Panc1 (cell line): ENCODE measurements at regions not wholly inside any gene's neighbourhood (a gene's known extent, or its start where the extent isn't known, plus 50 kb on each side); places are given as distances from the start of the nearest gene placed in this dataset.

Experiments used
- ATAC-seq: fragments of 200-7000 bp; cut with Tn5 transposase; 2 replicates; pipeline ENCODE4 v1.9.1; 2020; ENCODE audit warnings: mild to moderate bottlenecking, moderate library complexity
- BruUV-seq: library from RNA; stranded (reverse); fragments of 400-500 nt; replicated peaks from 2 replicates; lab custom pipeline; 2021; lab: Mats Ljungman, UMichigan
- CTCF ChIA-PET: fragments of 300-600 bp; sonication (Branson Sonifier 250); formaldehyde crosslinking; loops from one replicate; lab custom pipeline; 2022; ENCODE audit warnings: antibody characterized with exemption; lab: Charles Lee
- POLR2A ChIA-PET: fragments of 300-600 bp; sonication (Branson Sonifier 250); formaldehyde crosslinking; loops from one replicate; lab custom pipeline; 2022; ENCODE audit warnings: antibody characterized with exemption; lab: Charles Lee
- DNase-seq: peaks from one replicate; pipeline ENCODE4 v3.0.0-alpha.2; 2010; ENCODE audit warnings: low read depth, low spot score
- H3K27ac ChIP-seq: 2 replicates; pipeline ENCODE4 v1.5.1; 2011; ENCODE audit warnings: mild to moderate bottlenecking, low read length, inconsistent platforms
- H3K27me3 ChIP-seq: fragments of 200-500 bp; sonication (Bioruptor generic); 2 replicates; pipeline ENCODE4 v1.6.0; 2014; ENCODE audit warnings: low read length, inconsistent platforms; ENCODE audit not compliant: control insufficient read depth, insufficient read depth
- H3K36me3 ChIP-seq: fragments of 200-500 bp; sonication (Bioruptor generic); 2 replicates; pipeline ENCODE4 v1.5.1; 2014; ENCODE audit warnings: inconsistent platforms, mild to moderate bottlenecking, low read length, moderate library complexity; ENCODE audit not compliant: control insufficient read depth, insufficient read depth
- H3K4me1 ChIP-seq: 2 replicates; pipeline ENCODE4 v1.5.1; 2011; ENCODE audit warnings: inconsistent platforms, mild to moderate bottlenecking, low read length, moderate library complexity; ENCODE audit not compliant: control insufficient read depth, insufficient read depth
- H3K4me3 ChIP-seq, 2 experiments: 2 replicates each; pipeline ENCODE4 v1.5.1; 2011 to 2012; ENCODE audit warnings: low read depth in 2 of 2, low read length in 2 of 2, mild to moderate bottlenecking in 2 of 2, inconsistent platforms in 1 of 2, moderate library complexity in 1 of 2
- H3K9me3 ChIP-seq: fragments of 200-500 bp; sonication (Bioruptor generic); 2 replicates; pipeline ENCODE4 v1.5.1; 2014; ENCODE audit warnings: low read depth, mild to moderate bottlenecking, inconsistent platforms, low read length, moderate library complexity; ENCODE audit not compliant: control insufficient read depth, insufficient read depth
- POLR2AphosphoS5 ChIP-seq: IDR thresholded peaks from 2 replicates; pipeline ENCODE4 v1.6.1; 2012; ENCODE audit warnings: mild to moderate bottlenecking, low read depth, low read length, moderate library complexity
- SIN3A ChIP-seq: IDR thresholded peaks from 2 replicates; pipeline ENCODE4 v1.6.1; 2012; ENCODE audit warnings: low read depth, mild to moderate bottlenecking, low read length, moderate library complexity, borderline replicate concordance; ENCODE audit not compliant: insufficient read depth
- TCF7L2 ChIP-seq: IDR thresholded peaks from 2 replicates; pipeline ENCODE4 v1.6.1; 2011; ENCODE audit warnings: mild to moderate bottlenecking, low read depth, low read length, inconsistent platforms
- in situ Hi-C: cut with HindIII; loops from 2 replicates; pipeline ENCODE4 v1.10.0; 2016; ENCODE audit warnings: low sequenced_read_pairs, low pct_unique_long_range_greater_than_20kb
- intact Hi-C: fragments of 100-400 bp; cut with micrococcal nuclease; formaldehyde crosslinking; loops from one replicate; pipeline ENCODE4 v1.10.0; 2022; ENCODE audit not compliant: unreplicated experiment
- TF ChIP-seq, protein P1 (sequence below), 2 experiments: IDR thresholded peaks; 2 replicates each; pipeline ENCODE4 v1.6.1; 2011 to 2012; ENCODE audit warnings: low read depth in 2 of 2, control low read depth in 1 of 2, low read length in 1 of 2, mild to moderate bottlenecking in 1 of 2, moderate library complexity in 1 of 2; ENCODE audit not compliant: insufficient read depth in 1 of 2
- TF ChIP-seq, protein P2 (sequence below): fragments of 450-650 bp; IDR thresholded peaks from 2 replicates; pipeline ENCODE4 v1.5.1; 2017; ENCODE audit warnings: mild to moderate bottlenecking

DNA sequence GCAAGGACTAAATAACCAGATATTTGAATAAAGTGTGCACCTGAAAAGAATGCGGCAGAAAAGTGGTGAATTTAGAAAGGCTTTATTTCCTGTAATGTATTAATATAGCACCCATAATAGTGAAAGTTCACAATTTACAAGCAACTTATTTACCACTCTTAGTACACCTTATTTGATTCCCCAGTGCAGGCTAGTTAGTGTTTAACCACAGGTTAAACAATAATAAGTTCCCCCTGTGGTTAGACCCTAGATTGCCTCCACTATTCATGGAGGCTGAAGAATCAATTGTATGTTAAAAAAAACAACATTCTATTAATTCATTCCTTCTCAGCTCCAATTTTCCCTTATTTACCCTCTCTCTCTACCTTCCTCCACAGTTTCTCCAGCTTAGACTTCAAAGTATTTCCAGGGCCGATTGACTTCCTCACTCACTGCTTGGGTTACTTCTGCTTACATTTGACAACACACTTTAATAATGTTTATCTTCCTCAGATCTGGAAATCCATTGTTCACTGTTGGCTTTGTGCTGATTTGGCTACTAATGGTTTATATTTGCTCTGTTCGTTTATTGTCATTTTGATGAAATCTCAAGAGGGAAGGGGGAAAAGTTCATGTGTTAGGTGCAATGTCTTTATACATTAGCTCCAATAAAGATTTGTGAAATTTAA is 796.3 kb downstream of the BRINP3 start:
- no peaks in the 10 kb centered on the region for H3K4me1 ChIP-seq
- no peaks in the 10 kb centered on the region for H3K27me3 ChIP-seq
- ChIA-PET POLR2A (interaction anchor here (0.5 kb wide), 1 partner anchor 17 kb away, joined by 3 read pairs; no protein-coding TSS in a partner anchor), CTCF (no interaction called here)
- ATAC-seq = no peak
- no peaks in the 10 kb centered on the region for H3K36me3 ChIP-seq
- no peak overlapping the region for H3K4me3 ChIP-seq
- BruUV-seq = no TSS peak
- DNase-seq = no peak
- TF ChIP-seq SIN3A = no peak
- TF ChIP-seq, protein P1, sequence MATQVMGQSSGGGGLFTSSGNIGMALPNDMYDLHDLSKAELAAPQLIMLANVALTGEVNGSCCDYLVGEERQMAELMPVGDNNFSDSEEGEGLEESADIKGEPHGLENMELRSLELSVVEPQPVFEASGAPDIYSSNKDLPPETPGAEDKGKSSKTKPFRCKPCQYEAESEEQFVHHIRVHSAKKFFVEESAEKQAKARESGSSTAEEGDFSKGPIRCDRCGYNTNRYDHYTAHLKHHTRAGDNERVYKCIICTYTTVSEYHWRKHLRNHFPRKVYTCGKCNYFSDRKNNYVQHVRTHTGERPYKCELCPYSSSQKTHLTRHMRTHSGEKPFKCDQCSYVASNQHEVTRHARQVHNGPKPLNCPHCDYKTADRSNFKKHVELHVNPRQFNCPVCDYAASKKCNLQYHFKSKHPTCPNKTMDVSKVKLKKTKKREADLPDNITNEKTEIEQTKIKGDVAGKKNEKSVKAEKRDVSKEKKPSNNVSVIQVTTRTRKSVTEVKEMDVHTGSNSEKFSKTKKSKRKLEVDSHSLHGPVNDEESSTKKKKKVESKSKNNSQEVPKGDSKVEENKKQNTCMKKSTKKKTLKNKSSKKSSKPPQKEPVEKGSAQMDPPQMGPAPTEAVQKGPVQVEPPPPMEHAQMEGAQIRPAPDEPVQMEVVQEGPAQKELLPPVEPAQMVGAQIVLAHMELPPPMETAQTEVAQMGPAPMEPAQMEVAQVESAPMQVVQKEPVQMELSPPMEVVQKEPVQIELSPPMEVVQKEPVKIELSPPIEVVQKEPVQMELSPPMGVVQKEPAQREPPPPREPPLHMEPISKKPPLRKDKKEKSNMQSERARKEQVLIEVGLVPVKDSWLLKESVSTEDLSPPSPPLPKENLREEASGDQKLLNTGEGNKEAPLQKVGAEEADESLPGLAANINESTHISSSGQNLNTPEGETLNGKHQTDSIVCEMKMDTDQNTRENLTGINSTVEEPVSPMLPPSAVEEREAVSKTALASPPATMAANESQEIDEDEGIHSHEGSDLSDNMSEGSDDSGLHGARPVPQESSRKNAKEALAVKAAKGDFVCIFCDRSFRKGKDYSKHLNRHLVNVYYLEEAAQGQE (IDR thresholded peaks at IDR 0.05; ENCODE audit: insufficient read depth in 1 of 2, low read depth in 2 of 2, low read length in 1 of 2) = no peak
- TF ChIP-seq TCF7L2 = no peak
- no peak for TF ChIP-seq POLR2AphosphoS5
- TF ChIP-seq, protein P2, sequence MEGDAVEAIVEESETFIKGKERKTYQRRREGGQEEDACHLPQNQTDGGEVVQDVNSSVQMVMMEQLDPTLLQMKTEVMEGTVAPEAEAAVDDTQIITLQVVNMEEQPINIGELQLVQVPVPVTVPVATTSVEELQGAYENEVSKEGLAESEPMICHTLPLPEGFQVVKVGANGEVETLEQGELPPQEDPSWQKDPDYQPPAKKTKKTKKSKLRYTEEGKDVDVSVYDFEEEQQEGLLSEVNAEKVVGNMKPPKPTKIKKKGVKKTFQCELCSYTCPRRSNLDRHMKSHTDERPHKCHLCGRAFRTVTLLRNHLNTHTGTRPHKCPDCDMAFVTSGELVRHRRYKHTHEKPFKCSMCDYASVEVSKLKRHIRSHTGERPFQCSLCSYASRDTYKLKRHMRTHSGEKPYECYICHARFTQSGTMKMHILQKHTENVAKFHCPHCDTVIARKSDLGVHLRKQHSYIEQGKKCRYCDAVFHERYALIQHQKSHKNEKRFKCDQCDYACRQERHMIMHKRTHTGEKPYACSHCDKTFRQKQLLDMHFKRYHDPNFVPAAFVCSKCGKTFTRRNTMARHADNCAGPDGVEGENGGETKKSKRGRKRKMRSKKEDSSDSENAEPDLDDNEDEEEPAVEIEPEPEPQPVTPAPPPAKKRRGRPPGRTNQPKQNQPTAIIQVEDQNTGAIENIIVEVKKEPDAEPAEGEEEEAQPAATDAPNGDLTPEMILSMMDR = no peak
- intact Hi-C loops (no loop called here), in situ Hi-C loops (no loop called here)
- no peak overlapping the region for H3K27ac ChIP-seq
- H3K9me3 ChIP-seq = no peaks in the 10 kb centered on the region

DNA sequence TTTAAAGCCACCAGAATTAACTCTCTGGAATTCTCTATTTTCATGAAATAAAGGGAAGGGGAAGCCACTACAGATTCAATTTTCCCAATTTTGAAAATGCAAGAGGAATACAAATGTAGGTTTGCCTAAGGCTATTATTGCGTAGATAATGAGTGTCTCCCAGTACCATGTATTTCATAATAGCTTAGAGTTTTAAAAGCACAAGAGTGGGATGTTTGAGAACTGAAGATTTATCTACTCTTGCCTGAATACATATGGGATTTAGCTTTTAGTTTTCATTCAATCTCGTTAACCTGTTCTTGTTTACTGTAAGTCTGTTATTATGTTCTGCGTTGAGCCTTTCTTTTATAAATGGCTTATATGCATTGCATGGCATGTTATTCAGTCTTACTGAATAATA is 795.1 kb downstream of the BRINP3 start:
- no peak for TF ChIP-seq POLR2AphosphoS5
- no TSS peak for BruUV-seq
- no peaks in the 10 kb centered on the region for H3K4me1 ChIP-seq
- intact Hi-C loops (no loop called here), in situ Hi-C loops (no loop called here)
- ATAC-seq = no peak
- no peak overlapping the region for H3K27ac ChIP-seq
- no peaks in the 10 kb centered on the region for H3K27me3 ChIP-seq
- ChIA-PET POLR2A (no interaction called here), CTCF (no interaction called here)
- DNase-seq = no peak
- no peaks in the 10 kb centered on the region for H3K9me3 ChIP-seq
- no peaks in the 10 kb centered on the region for H3K36me3 ChIP-seq
- no peak overlapping the region for H3K4me3 ChIP-seq

DNA sequence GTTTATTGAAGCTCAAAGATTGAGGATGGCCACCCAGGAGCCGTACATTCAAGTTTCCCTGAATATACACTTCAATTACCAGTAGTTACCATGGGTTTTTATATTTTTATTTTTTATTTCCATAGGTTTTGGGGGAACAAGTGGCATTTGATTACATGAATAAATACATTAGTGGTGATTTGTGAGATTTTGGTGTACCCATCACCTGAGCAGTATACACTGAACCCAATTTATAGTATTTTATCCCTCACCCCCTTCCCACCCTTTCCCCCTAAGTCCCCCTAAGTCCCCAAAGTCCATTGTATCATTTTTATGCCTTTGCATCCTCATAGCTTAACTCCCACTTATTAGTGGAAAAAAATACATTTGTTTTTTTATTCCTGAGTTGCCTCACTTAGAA is 791.4 kb downstream of the BRINP3 start:
- no peak for ATAC-seq
- DNase-seq = no peak
- no peak overlapping the region for H3K27ac ChIP-seq
- H3K27me3 ChIP-seq = no peaks in the 10 kb centered on the region
- H3K36me3 ChIP-seq = no peaks in the 10 kb centered on the region
- H3K4me1 ChIP-seq = no peaks in the 10 kb centered on the region
- in situ Hi-C loops = no loop called here
- no peak for TF ChIP-seq POLR2AphosphoS5
- no peak for TF ChIP-seq TCF7L2
- TF ChIP-seq, protein P2 = no peak
- no peak for TF ChIP-seq SIN3A
- TF ChIP-seq, protein P1 (IDR thresholded peaks at IDR 0.05; ENCODE audit: insufficient read depth in 1 of 2, low read depth in 2 of 2, low read length in 1 of 2) = no peak
- ChIA-PET POLR2A (no interaction called here), CTCF (no interaction called here)
- intact Hi-C loops = no loop called here
- H3K4me3 ChIP-seq = no peak overlapping the region
- H3K9me3 ChIP-seq = no peaks in the 10 kb centered on the region
- no TSS peak for BruUV-seq
